H1 (cell line): ENCODE measurements at regions not wholly inside any gene's neighbourhood (a gene's known extent, or its start where the extent isn't known, plus 50 kb on each side); places are given as distances from the start of the nearest gene placed in this dataset.
A peak's percentile ranks its signal among the peaks of the same experiment; 100 is the strongest.

Experiments
- CTCF ChIA-PET: fragments of 300-600 bp; sonication (Branson Sonifier 250); formaldehyde crosslinking; loops from one replicate; lab custom pipeline; 2021; ENCODE audit not compliant: partially characterized antibody; lab: Charles Lee
- POLR2A ChIA-PET: fragments of 300-600 bp; sonication (Branson Sonifier 250); formaldehyde crosslinking; loops from one replicate; lab custom pipeline; 2021; ENCODE audit warnings: inconsistent platforms; ENCODE audit not compliant: partially characterized antibody; lab: Charles Lee
- DNase-seq, 2 experiments: peaks; one replicate each; pipeline versions ENCODE4 v3.0.0 to v3.0.0-alpha.2; 2010 to 2022; ENCODE audit warnings: low spot score in 2 of 2, low read depth in 1 of 2, mixed read lengths in 1 of 2
- FAIRE-seq: peaks from 2 replicates; lab custom pipeline; 2011; peaks lifted over from hg19 to GRCh38; lab: Jason Lieb, UNC
- H2AFZ ChIP-seq: 2 replicates; pipeline ENCODE4 v1.8.1; 2012; ENCODE audit warnings: low read length, inconsistent platforms
- H2AK5ac ChIP-seq: 2 replicates; pipeline ENCODE4 v1.6.1; 2013; ENCODE audit warnings: low read depth, low read length
- H2BK120ac ChIP-seq: replicated peaks from 2 replicates; pipeline ENCODE3; 2013; ENCODE audit warnings: low read depth, low read length, inconsistent platforms
- H2BK12ac ChIP-seq: 2 replicates; pipeline ENCODE4 v1.6.1; 2013; ENCODE audit warnings: low read depth, low read length
- H2BK15ac ChIP-seq: 2 replicates; pipeline ENCODE4 v1.6.1; 2013; ENCODE audit warnings: low read length
- H2BK20ac ChIP-seq: 2 replicates; pipeline ENCODE4 v1.6.1; 2013; ENCODE audit warnings: low read length
- H2BK5ac ChIP-seq: 2 replicates; pipeline ENCODE4 v1.6.1; 2013; ENCODE audit warnings: low read depth, low read length
- H3K14ac ChIP-seq: 2 replicates; pipeline ENCODE4 v1.6.1; 2013; ENCODE audit warnings: inconsistent platforms; ENCODE audit not compliant: insufficient read length
- H3K18ac ChIP-seq: 2 replicates; pipeline ENCODE4 v1.6.1; 2013; ENCODE audit warnings: low read length; ENCODE audit errors: extremely low read depth
- H3K23ac ChIP-seq: 2 replicates; pipeline ENCODE4 v1.6.1; 2013; ENCODE audit warnings: inconsistent platforms; ENCODE audit not compliant: insufficient read length
- H3K23me2 ChIP-seq: 2 replicates; pipeline ENCODE4 v1.6.1; 2013; ENCODE audit warnings: low read depth, low read length
- H3K27ac ChIP-seq: 2 replicates; pipeline ENCODE4 v1.6.1; 2011; ENCODE audit warnings: low read depth, low read length, inconsistent platforms
- H3K27me3 ChIP-seq, 4 experiments: replicated peaks in 1 of 4; 1 replicate in 1 of 4; 2 replicates in 3 of 4; pipeline versions ENCODE4 v1.6.1 to v1.8.1; 2011 to 2013; ENCODE audit warnings: low read length in 3 of 4, mild to moderate bottlenecking in 3 of 4, inconsistent platforms in 2 of 4, mixed read lengths in 2 of 4, moderate library complexity in 1 of 4; ENCODE audit not compliant: control insufficient read depth in 3 of 4, insufficient read depth in 3 of 4; ENCODE audit errors: extremely low read depth in 1 of 4
- H3K36me3 ChIP-seq, 4 experiments: 2 replicates each; pipeline versions ENCODE4 v1.6.1 to v1.8.1; 2011 to 2013; ENCODE audit warnings: mild to moderate bottlenecking in 4 of 4, low read length in 3 of 4, moderate library complexity in 2 of 4, control low read depth in 1 of 4, inconsistent platforms in 1 of 4; ENCODE audit not compliant: insufficient read depth in 4 of 4, control insufficient read depth in 2 of 4
- H3K4ac ChIP-seq: replicated peaks from 2 replicates; pipeline ENCODE3; 2013; ENCODE audit warnings: low read length, low read depth, mixed read lengths, inconsistent platforms; ENCODE audit not compliant: insufficient read length
- H3K4me1 ChIP-seq, 4 experiments: replicated peaks in 1 of 4; 1 replicate in 1 of 4; 2 replicates in 3 of 4; pipeline versions ENCODE4 v1.6.1 to v1.8.1; 2011 to 2013; ENCODE audit warnings: low read length in 3 of 4, inconsistent platforms in 2 of 4, mixed read lengths in 1 of 4; ENCODE audit not compliant: insufficient read depth in 4 of 4, control insufficient read depth in 3 of 4
- H3K4me2 ChIP-seq, 2 experiments: 2 replicates each; pipeline versions ENCODE4 v1.6.1 to v1.8.1; 2011 to 2013; ENCODE audit warnings: low read depth in 2 of 2, low read length in 2 of 2, control low read depth in 1 of 2, inconsistent platforms in 1 of 2, mild to moderate bottlenecking in 1 of 2; ENCODE audit not compliant: insufficient read depth in 1 of 2
- H3K4me3 ChIP-seq, 4 experiments: fragments of 200-600, 300-600 bp in 1 of 4; sonication (generic), shearing (Covaris generic), sonication (Bioruptor Twin) in 1 of 4; 2 replicates each; pipeline versions ENCODE4 v1.5.1 to v1.8.1; 2011 to 2016; ENCODE audit warnings: low read length in 4 of 4, low read depth in 3 of 4, control low read depth in 2 of 4, inconsistent platforms in 2 of 4, mild to moderate bottlenecking in 2 of 4, mixed read lengths in 1 of 4, moderate library complexity in 1 of 4; ENCODE audit not compliant: insufficient read depth in 2 of 4; ENCODE audit errors: extremely low read depth in 1 of 4
- H3K56ac ChIP-seq: replicated peaks from 2 replicates; pipeline ENCODE3; 2013; ENCODE audit warnings: low read depth, mild to moderate bottlenecking, mixed read lengths, low read length, inconsistent platforms; ENCODE audit not compliant: insufficient read length
- H3K79me1 ChIP-seq: 2 replicates; pipeline ENCODE4 v1.6.1; 2013; ENCODE audit warnings: low read depth, low read length, control low read depth
- H3K79me2 ChIP-seq, 2 experiments: 2 replicates each; pipeline versions ENCODE4 v1.6.1 to v1.8.1; 2012 to 2013; ENCODE audit warnings: low read length in 2 of 2, mild to moderate bottlenecking in 2 of 2, inconsistent platforms in 1 of 2; ENCODE audit not compliant: insufficient read depth in 2 of 2, control insufficient read depth in 1 of 2
- H3K9ac ChIP-seq, 4 experiments: replicated peaks in 1 of 4; 1 replicate in 1 of 4; 2 replicates in 3 of 4; pipeline versions ENCODE4 v1.6.1 to v1.8.1; 2011 to 2013; ENCODE audit warnings: low read depth in 3 of 4, low read length in 3 of 4, control low read depth in 2 of 4, mild to moderate bottlenecking in 2 of 4, moderate library complexity in 2 of 4, inconsistent platforms in 1 of 4; ENCODE audit errors: extremely low read depth in 1 of 4
- H3K9me3 ChIP-seq, 2 experiments: 2 replicates each; pipeline versions ENCODE4 v1.6.1 to v1.8.1; 2012 to 2013; ENCODE audit warnings: mild to moderate bottlenecking in 2 of 2, moderate library complexity in 2 of 2, control low read depth in 1 of 2, inconsistent platforms in 1 of 2, low read depth in 1 of 2, low read length in 1 of 2, mixed read lengths in 1 of 2; ENCODE audit not compliant: insufficient read depth in 2 of 2
- H4K20me1 ChIP-seq, 2 experiments: replicated peaks in 1 of 2; 2 replicates each; pipeline versions ENCODE3 to v1.8.1; 2011 to 2013; ENCODE audit warnings: inconsistent platforms in 2 of 2, low read length in 2 of 2, mild to moderate bottlenecking in 1 of 2; ENCODE audit not compliant: insufficient read depth in 2 of 2, control insufficient read depth in 1 of 2
- H4K5ac ChIP-seq: 2 replicates; pipeline ENCODE4 v1.6.1; 2013; ENCODE audit warnings: low read length, low read depth, mixed read lengths, inconsistent platforms; ENCODE audit not compliant: insufficient read length
- H4K8ac ChIP-seq: 2 replicates; pipeline ENCODE4 v1.8.0; 2013; ENCODE audit warnings: mild to moderate bottlenecking, moderate library complexity, low read length, inconsistent platforms; ENCODE audit not compliant: insufficient read depth; ENCODE audit errors: extremely low read depth
- H4K91ac ChIP-seq: replicated peaks from 2 replicates; pipeline ENCODE3; 2013; ENCODE audit warnings: low read length, mixed read lengths, inconsistent platforms; ENCODE audit not compliant: insufficient read length
- BACH1 ChIP-seq: IDR thresholded peaks from 2 replicates; pipeline ENCODE4 v1.6.1; 2012; ENCODE audit warnings: low read length, improper control_type of control experiment
- BCL11A ChIP-seq, 2 experiments: IDR thresholded peaks; one replicate each; pipeline ENCODE4 v1.6.1; 2011; ENCODE audit warnings: low read depth in 2 of 2, low read length in 2 of 2, mild to moderate bottlenecking in 2 of 2
- CEBPB ChIP-seq: IDR thresholded peaks from 2 replicates; pipeline ENCODE4 v1.6.1; 2012; ENCODE audit warnings: low read depth, low read length
- CHD2 ChIP-seq: IDR thresholded peaks from 2 replicates; pipeline ENCODE4 v1.6.1; 2012; ENCODE audit warnings: low read length, improper control_type of control experiment
- KDM1A ChIP-seq: fragments of 200-600, 300-600 bp; sonication (generic); IDR thresholded peaks from 2 replicates; pipeline ENCODE4 v1.7.1; 2016; ENCODE audit warnings: mild to moderate bottlenecking, low read length, borderline replicate concordance
- MAFK ChIP-seq: IDR thresholded peaks from 2 replicates; pipeline ENCODE4 v1.6.1; 2012; ENCODE audit warnings: low read depth, mild to moderate bottlenecking, improper control_type of control experiment, low read length
- MAX ChIP-seq: IDR thresholded peaks from 2 replicates; pipeline ENCODE4 v1.6.1; 2012; ENCODE audit warnings: inconsistent platforms
- RNF2 ChIP-seq: fragments of 200-900, 300-1000 bp; sonication (generic); IDR thresholded peaks from 2 replicates; pipeline ENCODE4 v1.7.1; 2016; ENCODE audit warnings: borderline replicate concordance, low read depth, mild to moderate bottlenecking, antibody characterized with exemption, low read length; ENCODE audit not compliant: poor library complexity, severe bottlenecking; ENCODE audit errors: missing control alignments
- SAP30 ChIP-seq: fragments of 300-600 bp; sonication (generic); IDR thresholded peaks from 2 replicates; pipeline ENCODE4 v1.7.1; 2012; ENCODE audit warnings: low read length, moderate library complexity, mild to moderate bottlenecking, inconsistent platforms; ENCODE audit not compliant: insufficient read depth, insufficient replicate concordance
- SP4 ChIP-seq: IDR thresholded peaks from 2 replicates; pipeline ENCODE4 v1.6.1; 2012; ENCODE audit warnings: low read length, inconsistent platforms
- WGBS, 2 experiments: shearing (Covaris generic) in 1 of 2; methylation state at CpG; one replicate each; pipeline versions ENCODE4 v1.1.6 to v1.1.7; 2013 to 2015; ENCODE audit warnings: low lambda C conversion rate in 2 of 2, mixed read lengths in 2 of 2, inconsistent platforms in 1 of 2, low coverage in 1 of 2, missing lambda C conversion rate in 1 of 2; ENCODE audit not compliant: insufficient replicate concordance in 2 of 2, insufficient coverage in 1 of 2, insufficient read length in 1 of 2; ENCODE audit errors: extremely low coverage in 1 of 2, missing lambda C conversion rate in 1 of 2; 5-methylcytosine and 5-hydroxymethylcytosine counted together
- TF ChIP-seq, protein P1 (sequence below): IDR thresholded peaks from 2 replicates; pipeline ENCODE4 v1.6.1; 2011; ENCODE audit warnings: low read depth, mild to moderate bottlenecking, low read length; ENCODE audit not compliant: insufficient read depth

DNA sequence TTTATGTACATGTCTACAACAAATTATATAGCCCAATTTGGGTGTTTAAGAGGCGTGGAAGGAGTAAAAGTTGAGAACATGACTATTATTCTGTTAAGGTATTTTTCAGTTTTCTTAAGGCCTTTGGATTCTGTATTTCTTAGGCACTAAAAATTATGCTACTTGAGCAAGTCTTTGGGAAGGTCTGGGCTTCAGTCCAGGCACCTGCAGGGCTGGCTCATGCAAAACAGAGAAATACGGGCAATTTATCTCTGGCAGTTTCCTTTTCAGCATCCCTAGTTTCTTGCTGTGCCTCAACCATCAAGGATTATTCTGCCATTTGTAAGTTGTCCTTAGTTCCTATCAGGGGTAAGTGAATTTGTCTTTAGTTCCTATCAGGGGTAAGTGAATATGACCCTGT is 358.8 kb upstream of the B3GALT2 start (continued):
- TF ChIP-seq KDM1A = no peak

- Histone ChIP-seq H4K20me1 (no peaks in the 10 kb centered on the region), H4K91ac (no peak overlapping the region), H3K14ac (no peak overlapping the region), H3K4me2 (no peak overlapping the region), H4K8ac (no peak overlapping the region), H3K56ac (no peak overlapping the region), H4K5ac (no peak overlapping the region), H2AFZ (0 out of 2 replicates have a peak overlapping the region, but pooled peaks have one; percentile 38), H2BK5ac (no peak overlapping the region), H2BK15ac (no peak overlapping the region), H3K18ac (no peak overlapping the region), H3K79me2 (no peaks in the 10 kb centered on the region), H3K4me1 (peaks cover 0 to 6% (median 2%) of the 10 kb centered on the region in 4 experiments; a peak in 1 of 7 replicates), H3K4me3 (no peak overlapping the region), H3K23ac (no peak overlapping the region), H3K79me1 (no peaks in the 10 kb centered on the region), H2BK12ac (no peak overlapping the region), H2BK20ac (no peak overlapping the region), H3K27ac (no peak overlapping the region), H3K9ac (no peak overlapping the region), H3K36me3 (no peaks in the 10 kb centered on the region), H3K9me3 (no peaks in the 10 kb centered on the region), H3K4ac (no peak overlapping the region), H2AK5ac (no peak overlapping the region), H3K27me3 (no peaks in the 10 kb centered on the region), H2BK120ac (no peak overlapping the region), H3K23me2 (no peaks in the 10 kb centered on the region)
- DNase-seq (no peak), FAIRE-seq (no peak)
- POLR2A ChIA-PET = no interaction called here
- CTCF ChIA-PET = no interaction called here
- 91% methylated on average over 4 of the region's 4 CpGs; no CpG with 5 or more reads in 1 of the 2 experiments for whole genome bisulfite sequencing, 2 experiments
- TF ChIP-seq KDM1A = no peak
- TF ChIP-seq BCL11A (IDR thresholded peaks at IDR 0.05; ENCODE audit: low read depth in 2 of 2, low read length in 2 of 2) = no peak
- no peak for TF ChIP-seq CHD2
- TF ChIP-seq MAX = no peak
- no peak for TF ChIP-seq MAFK
- no peak for TF ChIP-seq BACH1
- TF ChIP-seq SP4 = no peak
- TF ChIP-seq, protein P1, sequence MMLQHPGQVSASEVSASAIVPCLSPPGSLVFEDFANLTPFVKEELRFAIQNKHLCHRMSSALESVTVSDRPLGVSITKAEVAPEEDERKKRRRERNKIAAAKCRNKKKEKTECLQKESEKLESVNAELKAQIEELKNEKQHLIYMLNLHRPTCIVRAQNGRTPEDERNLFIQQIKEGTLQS = no peak
- no peak for TF ChIP-seq RNF2
- no peak for TF ChIP-seq SAP30
- TF ChIP-seq CEBPB = no peak
Observed at GRCh38 chr1:193543259-193543658, 356.8 kb upstream of the B3GALT2 start.
